ENCODE measurements at regions not wholly inside any gene's neighbourhood (a gene's known extent, or its start where the extent isn't known, plus 50 kb on each side); places are given as distances from the start of the nearest gene placed in this dataset.

DNA sequence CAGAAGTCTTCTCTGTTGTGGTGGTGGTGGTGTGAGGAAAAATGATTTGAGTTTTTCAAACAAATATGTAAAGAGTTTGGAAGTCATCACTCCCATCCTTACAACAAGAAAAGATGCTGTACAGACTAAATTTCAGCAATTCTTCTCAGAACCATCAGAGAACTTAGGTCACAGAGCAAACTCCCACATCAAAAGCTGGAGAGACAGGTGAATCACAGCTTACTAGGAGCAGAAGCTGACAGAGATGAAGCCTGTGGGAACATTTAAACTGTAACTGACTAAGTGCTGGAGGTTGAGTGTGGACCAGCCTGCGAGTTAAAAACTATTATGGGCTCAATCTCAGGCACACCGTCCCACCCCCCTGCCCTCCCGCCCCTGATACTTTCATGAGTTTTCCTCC, 97.3 kb downstream of the AKR1D1 start:
- H3K9me3 ChIP-seq (ENCODE audit: control insufficient read depth in 1 of 2, insufficient read depth in 1 of 2, low read length in 2 of 2): no peaks in the 10 kb centered on the region
- peaks cover 10% of the 10 kb centered on the region for H3K4me1 Mint-ChIP-seq (ENCODE audit: low read depth)
- H3K27ac Mint-ChIP-seq: no peak overlapping the region
- TF ChIP-seq CTCF (IDR thresholded peaks at IDR 0.05): no peak
- peaks cover 0 to 5% of the 10 kb centered on the region in 2 experiments for H3K27me3 ChIP-seq (ENCODE audit: control insufficient read depth in 1 of 2, insufficient read depth in 2 of 2, low read length in 2 of 2)
- CTCF ChIA-PET: no interaction called here
- H3K27me3 Mint-ChIP-seq: peaks cover 27% of the 10 kb centered on the region
- intact Hi-C loops (cut with DNase I, micrococcal nuclease): no loop called here
- H3K27ac ChIP-seq (ENCODE audit: low read depth in 1 of 2, low read length in 2 of 2): no peak overlapping the region
- no peaks in the 10 kb centered on the region for H3K36me3 Mint-ChIP-seq (ENCODE audit: low read depth)
- no peak for DNase-seq
- POLR2A ChIA-PET: no interaction called here
- no peaks in the 10 kb centered on the region for H3K36me3 ChIP-seq (ENCODE audit: insufficient read depth, low read length)
- H3K4me3 ChIP-seq (ENCODE audit: low read length): no peak overlapping the region
- peaks cover 2% of the 10 kb centered on the region for H3K9me3 Mint-ChIP-seq
- no peaks in the 10 kb centered on the region for H3K4me1 ChIP-seq (ENCODE audit: insufficient read depth, low read length)
- ATAC-seq (ENCODE audit: poor library complexity): no peak
- no peak overlapping the region for H3K4me3 Mint-ChIP-seq

DNA sequence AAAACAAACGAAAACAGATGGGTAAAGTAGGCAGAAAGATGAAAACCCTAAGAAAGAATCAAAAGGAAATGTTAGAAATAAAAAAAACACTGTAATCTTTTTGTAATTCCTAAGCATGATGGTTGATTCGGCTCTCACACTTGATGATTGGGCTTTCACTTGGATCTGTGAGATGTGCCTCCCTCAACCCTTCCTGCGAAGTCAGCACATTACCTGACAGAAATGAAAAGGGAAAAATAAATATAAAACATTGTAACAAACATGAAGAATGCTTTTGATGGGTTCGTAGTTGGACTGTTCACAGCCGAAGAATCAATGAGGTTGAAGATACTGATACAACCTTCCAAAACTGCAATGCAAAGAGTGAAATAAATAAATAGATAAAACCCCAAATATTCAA, 99.8 kb downstream of the AKR1D1 start:
- no peak for TF ChIP-seq CTCF (IDR thresholded peaks at IDR 0.05)
- ChIA-PET POLR2A (no interaction called here), CTCF (no interaction called here)
- Mint-ChIP-seq H3K4me1 (ENCODE audit: low read depth) (peaks cover 5% of the 10 kb centered on the region), H3K27ac (no peak overlapping the region), H3K9me3 (peaks cover 2% of the 10 kb centered on the region), H3K4me3 (no peak overlapping the region), H3K27me3 (peaks cover 8% of the 10 kb centered on the region), H3K36me3 (ENCODE audit: low read depth) (no peaks in the 10 kb centered on the region)
- Histone ChIP-seq H3K27ac (ENCODE audit: low read depth in 1 of 2, low read length in 2 of 2) (no peak overlapping the region), H3K36me3 (ENCODE audit: insufficient read depth, low read length) (no peaks in the 10 kb centered on the region), H3K4me1 (ENCODE audit: insufficient read depth, low read length) (no peaks in the 10 kb centered on the region), H3K27me3 (ENCODE audit: control insufficient read depth in 1 of 2, insufficient read depth in 2 of 2, low read length in 2 of 2) (peaks cover 0 to 5% of the 10 kb centered on the region in 2 experiments), H3K4me3 (ENCODE audit: low read length) (no peak overlapping the region), H3K9me3 (ENCODE audit: control insufficient read depth in 1 of 2, insufficient read depth in 1 of 2, low read length in 2 of 2) (no peaks in the 10 kb centered on the region)
- DNase-seq (no peak), ATAC-seq (ENCODE audit: poor library complexity) (no peak)
- intact Hi-C loops (cut with DNase I, micrococcal nuclease): no loop called here

- Histone ChIP-seq H3K9me3 (ENCODE audit: control insufficient read depth in 1 of 2, insufficient read depth in 1 of 2, low read length in 2 of 2) (peaks cover 5 to 15% of the 10 kb centered on the region in 2 experiments), H3K4me3 (ENCODE audit: low read length) (no peak overlapping the region), H3K36me3 (ENCODE audit: insufficient read depth, low read length) (no peaks in the 10 kb centered on the region), H3K27ac (ENCODE audit: low read depth in 1 of 2, low read length in 2 of 2) (no peak overlapping the region), H3K4me1 (ENCODE audit: insufficient read depth, low read length) (no peaks in the 10 kb centered on the region), H3K27me3 (ENCODE audit: control insufficient read depth in 1 of 2, insufficient read depth in 2 of 2, low read length in 2 of 2) (no peaks in the 10 kb centered on the region)
- DNase-seq (no peak), ATAC-seq (ENCODE audit: poor library complexity) (no peak)
- Mint-ChIP-seq H3K4me3 (no peak overlapping the region), H3K9me3 (peaks cover 3% of the 10 kb centered on the region), H3K4me1 (ENCODE audit: low read depth) (no peaks in the 10 kb centered on the region), H3K27ac (no peak overlapping the region), H3K36me3 (ENCODE audit: low read depth) (no peaks in the 10 kb centered on the region), H3K27me3 (peaks cover 4% of the 10 kb centered on the region)
- no peak for TF ChIP-seq CTCF (IDR thresholded peaks at IDR 0.05)
- ChIA-PET POLR2A (no interaction called here), CTCF (no interaction called here)
- intact Hi-C loops (cut with DNase I, micrococcal nuclease): no loop called here
Observed at GRCh38 chr7:138184191-138184590, 107.9 kb downstream of the AKR1D1 start.

Data from CD4-positive, alpha-beta T cell (primary cell).